ACHN (cell line): ENCODE measurements at regions not wholly inside any gene's neighbourhood (a gene's known extent, or its start where the extent isn't known, plus 50 kb on each side); places are given as distances from the start of the nearest gene placed in this dataset.
"Not testable (repeated sequence)": the region's sequence is repeated elsewhere in the genome, so short reads cannot be mapped to it uniquely, and the experiment has no call there.

ENCODE experiments used
- DNase-seq: peaks from one replicate; pipeline ENCODE4 v3.0.0-alpha.2; 2015
- in situ Hi-C: cut with HindIII; loops from 2 replicates; pipeline ENCODE4 v1.10.0; 2017; ENCODE audit warnings: low sequenced_read_pairs, low pct_ligation_motif_present, low pct_unique_long_range_greater_than_20kb

DNA sequence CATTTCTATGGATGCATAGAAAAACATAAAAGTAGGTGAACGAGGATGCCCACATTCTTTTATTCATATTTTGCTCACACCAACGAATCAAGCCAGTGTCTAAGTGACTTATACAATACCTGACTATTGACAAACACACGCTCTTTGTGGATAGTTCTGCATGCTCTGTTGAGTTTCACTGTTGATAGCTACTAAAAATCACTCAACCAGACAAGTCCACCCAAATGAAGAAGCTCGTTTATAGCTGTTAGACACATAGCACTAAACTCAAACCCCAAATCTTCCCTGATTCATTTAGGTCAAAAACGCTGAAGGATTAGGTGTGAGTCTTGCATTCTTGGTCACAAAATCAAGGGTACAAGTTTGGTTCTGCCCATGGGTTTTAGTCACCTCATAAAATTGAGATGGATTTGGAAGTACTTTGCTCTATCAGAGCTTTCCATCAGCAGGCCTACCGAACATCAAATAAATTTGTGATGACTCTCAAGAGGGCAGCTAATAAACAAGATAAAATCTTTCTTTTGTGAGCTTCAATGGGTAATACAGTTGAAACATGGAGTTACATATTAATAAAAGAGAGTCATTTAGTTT lies 92.7 kb upstream of the ETAA1 start:
- in situ Hi-C loops: no loop called here

DNA sequence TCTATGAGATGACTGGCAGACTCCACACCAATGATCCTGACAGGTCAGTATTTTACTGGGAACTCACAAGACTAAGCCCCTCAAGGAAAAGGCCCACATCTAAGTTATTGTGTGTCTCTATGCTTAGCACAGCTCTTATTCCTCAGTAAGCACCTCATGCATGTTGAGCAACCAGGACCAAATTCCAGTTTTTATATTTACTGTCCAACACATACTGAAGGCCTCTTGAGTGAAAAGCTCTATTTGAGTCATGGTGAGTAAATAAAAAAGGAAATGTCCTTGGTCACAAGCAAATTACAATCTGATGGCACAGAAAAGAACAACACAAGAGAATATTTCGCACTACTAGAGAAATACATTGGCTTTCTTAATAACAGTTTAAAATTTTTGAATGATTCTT lies 87.9 kb upstream of the ETAA1 start:
- no peak for DNase-seq
- in situ Hi-C loops: no loop called here

More for the DNA sequence above, 92.7 kb upstream of the ETAA1 start:
- no peak for DNase-seq

DNA sequence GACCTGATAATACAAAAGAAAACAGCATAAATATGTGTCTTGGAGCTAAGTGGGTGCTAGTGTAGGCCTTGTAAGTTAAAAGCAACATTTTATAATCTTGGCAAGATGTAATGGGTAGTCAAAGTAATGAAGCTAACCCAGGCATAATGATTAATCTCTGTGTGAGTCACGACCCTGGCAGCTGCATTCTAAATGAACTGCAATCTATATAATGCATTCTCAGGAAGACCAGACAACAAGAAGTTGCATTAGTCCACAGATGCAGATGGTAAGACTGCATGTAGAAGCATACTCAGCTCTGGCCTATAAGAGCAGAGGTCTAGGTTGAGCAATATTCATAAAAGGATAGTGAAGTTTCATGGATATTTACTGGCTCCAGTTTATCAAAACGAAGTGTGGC lies 85.6 kb upstream of the ETAA1 start:
- peak; percentile 50 for DNase-seq
- in situ Hi-C loops: no loop called here

DNA sequence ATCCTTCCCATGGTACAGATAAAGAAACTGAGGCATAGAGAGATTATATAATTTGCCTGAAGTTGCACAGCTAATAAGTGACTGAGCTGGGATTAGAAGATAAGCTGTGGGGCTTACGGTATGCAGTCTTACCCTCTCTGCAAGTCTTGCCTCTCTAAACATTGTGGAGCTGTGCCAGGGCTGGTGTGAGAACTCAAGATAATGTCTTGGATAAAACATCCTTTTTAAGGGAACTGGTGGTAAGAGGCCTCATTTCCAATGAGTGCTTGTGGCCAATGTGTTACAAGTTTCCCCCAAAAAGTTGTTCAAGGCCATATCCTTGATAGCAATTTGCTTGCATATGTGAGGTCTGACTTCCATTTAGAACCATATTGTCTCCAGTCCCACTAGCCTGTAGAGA lies 84.3 kb upstream of the ETAA1 start:
- in situ Hi-C loops: no loop called here
- DNase-seq: no peak

DNA sequence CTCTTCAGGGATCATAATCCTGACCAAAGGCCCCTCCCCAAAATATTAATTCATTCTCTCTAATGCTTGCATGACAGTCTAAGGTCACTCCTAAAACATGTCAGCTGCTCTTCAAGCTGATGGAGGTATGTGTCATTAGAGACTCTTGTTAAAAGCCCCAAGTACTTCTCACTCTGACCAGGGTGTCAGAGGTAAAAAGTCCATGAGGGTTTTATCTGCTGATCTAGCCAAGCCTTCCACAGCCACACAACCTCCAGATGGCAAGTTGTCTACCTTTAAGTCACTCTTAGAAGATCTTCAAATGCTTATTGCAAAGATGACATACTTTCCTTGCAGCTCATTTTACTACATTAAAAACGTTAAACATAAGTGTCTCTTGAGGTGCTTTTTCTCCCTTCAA lies 83.6 kb upstream of the ETAA1 start:
- in situ Hi-C loops: no loop called here

DNA sequence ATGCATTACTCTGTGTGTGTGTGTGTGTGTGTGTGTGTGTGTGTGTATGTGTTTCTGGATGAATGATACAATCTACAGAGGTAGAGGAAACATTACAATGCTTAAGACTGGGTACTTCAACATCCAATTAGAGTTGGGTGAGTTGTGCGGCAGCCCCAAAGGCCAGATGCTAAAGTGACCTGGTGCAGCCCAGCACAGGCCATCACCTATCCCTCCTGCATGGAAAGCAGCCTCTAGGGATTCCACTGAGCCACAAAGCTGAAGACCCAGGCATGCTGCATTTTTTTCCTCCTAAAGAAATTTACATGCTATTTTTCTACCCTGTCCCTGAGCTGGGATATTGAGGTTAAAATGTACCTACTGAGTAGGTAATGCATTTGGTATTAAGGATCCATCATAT lies 79.1 kb upstream of the ETAA1 start:
- in situ Hi-C loops: no loop called here
- DNase-seq: no peak

More for the DNA sequence above, 83.6 kb upstream of the ETAA1 start:
- no peak for DNase-seq

DNA sequence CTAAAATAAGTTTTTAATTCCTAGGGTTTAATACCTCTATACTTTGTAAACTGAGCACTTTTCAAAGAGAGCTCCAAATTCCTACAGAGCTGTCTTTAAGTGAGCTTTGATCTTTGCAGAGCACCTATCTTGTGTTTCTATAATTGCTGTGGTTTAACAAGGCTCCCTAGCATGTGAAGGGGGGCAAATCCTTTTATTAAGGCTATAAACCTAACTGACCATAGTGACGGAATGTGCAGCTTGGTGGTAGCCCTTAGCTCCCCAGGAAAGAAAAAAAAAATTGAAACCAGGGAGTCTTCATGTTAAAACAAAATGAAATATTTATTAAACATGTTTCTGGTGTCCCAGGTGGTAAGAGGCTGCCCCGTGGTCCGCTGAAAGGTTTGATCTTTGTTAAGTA lies 78.6 kb upstream of the ETAA1 start:
- in situ Hi-C loops: no loop called here
- no peak for DNase-seq

DNA sequence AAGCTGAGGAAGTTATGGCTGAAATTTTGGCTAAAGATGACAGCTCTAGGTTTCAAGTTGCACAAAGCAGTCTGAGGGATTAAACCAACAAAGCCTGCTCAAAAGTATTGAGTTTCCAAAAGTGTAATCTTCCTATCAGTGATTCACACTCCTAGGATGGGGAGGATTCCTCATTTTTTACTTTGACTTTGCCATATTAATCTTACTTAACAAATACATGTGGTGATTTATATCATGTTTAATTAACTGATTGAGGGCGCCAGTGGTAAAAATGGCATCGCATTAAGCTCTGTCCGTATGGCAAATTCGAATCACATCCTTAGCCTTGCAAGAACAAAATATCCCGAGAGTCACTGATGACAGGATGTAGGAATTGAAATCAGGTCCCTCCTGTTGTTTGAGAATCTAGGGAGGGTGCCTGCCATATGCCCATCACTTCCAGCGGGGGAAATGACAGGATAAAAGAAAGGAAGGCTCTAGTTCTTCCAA lies 78.1 kb upstream of the ETAA1 start:
- in situ Hi-C loops: no loop called here
- DNase-seq: no peak

DNA sequence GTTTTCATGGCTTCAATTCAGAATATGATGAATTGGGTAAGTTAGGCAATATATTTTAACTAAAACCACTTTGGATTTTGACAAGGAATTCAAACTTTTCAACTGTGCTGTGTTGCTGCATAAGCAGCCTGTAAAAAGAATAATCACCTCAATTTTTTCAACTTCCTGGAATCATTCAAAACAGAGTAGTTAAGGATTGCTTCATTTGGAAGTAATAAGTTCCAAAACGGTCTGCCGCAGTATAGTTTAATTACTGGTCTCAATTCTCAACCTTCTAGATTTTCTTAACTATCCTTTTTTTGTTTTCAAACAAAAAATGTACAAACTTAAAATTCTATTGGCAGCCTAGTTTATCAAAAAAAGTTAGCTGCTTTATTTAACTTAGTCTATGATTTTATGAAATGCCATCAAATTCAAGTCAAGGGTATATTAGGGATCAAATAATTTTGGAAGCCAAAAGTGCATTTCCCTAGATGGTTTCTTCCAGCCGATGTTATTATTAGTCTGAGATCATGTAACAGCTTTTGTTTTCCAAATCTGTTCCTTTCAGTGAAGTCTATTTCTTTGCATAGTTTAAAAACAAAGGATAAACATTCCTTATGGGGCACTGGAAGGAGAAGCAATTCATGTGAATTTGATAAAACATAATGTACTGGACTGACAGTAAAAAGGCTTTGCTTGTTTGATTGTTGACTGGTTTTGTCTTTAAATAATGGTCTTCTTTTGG lies 76.1 kb upstream of the ETAA1 start:
- in situ Hi-C loops: no loop called here
- no peak for DNase-seq

DNA sequence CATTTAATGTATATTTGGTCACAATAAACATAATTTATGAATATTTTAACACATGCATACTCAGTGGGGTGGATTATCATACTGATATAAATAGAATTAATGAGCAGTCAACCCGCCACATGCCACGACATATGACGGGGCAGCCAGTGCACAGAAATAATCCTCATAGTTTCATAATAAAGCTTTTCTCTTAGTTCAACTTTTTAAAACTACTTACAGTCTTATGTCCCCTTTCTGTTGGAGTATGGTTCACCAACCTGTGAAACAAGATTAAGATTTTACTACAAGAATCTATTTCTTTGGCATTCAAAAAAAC lies 75.6 kb upstream of the ETAA1 start:
- DNase-seq: no peak
- in situ Hi-C loops: no loop called here

DNA sequence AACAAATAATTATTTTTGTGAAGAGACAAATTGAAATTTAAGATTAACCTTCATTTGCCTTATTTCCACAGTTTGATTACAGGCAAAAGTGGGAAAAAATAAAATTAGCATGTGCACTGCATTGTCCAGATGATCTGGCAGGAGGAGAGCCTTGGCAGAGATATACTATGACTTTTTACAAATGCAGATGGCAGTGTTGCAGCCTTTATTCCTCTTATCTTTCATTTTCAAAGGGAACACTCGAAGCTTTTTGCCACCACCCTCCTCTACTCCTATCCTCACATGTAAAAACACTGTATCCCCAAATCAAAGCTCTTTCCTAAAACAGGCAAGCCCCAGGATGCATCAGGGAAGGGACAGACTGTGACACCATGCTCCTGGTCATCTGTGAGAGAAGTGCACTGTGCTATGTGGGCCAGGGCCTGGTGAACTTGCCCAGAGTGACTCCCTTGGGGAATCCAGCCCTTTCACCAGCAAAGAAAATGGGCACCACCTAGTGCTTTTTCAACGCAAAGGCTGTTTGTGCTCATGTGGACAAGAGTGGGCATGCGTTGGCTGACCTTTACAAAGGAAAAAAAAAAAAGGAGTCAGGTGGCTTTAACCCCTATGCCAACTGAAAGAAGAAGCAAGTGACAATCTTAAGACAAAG lies 74.7 kb upstream of the ETAA1 start:
- DNase-seq: peak; percentile 89
- in situ Hi-C loops: no loop called here

DNA sequence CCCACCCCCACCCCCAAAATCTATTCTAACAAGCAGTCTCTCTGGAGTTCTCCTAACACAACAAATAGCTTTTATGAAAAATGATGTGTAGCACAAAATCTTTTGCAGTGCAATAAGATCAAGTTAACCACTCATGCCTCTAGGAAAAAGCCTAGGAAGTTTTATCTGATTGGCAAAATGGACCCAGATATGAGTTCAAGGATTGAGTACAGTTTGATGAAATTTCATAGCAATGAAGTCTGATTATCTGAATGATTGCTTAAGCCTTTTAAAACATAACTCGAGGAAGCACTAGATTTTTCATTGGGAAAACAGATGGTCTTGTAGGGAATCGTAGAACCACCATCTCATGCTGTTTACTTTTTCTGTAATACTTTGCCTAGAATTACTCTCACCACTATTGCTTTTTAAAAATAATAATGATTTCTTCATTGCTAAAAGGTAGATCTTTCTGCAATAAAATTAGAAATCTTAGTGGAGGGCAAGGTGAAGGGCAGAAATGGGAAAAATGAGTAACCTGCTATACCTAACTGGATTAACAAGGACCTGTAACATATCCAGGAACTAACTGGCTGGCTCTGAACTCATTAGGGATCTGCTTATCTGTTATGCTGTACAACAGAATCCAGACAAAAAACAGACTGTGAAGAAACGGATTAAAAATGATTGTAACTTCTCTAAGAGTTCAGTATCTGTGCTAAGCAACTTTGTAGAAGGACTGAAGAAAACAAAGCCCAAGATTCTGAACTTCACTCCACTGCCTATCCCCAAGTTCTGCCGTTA lies 73.7 kb upstream of the ETAA1 start:
- in situ Hi-C loops: no loop called here

DNA sequence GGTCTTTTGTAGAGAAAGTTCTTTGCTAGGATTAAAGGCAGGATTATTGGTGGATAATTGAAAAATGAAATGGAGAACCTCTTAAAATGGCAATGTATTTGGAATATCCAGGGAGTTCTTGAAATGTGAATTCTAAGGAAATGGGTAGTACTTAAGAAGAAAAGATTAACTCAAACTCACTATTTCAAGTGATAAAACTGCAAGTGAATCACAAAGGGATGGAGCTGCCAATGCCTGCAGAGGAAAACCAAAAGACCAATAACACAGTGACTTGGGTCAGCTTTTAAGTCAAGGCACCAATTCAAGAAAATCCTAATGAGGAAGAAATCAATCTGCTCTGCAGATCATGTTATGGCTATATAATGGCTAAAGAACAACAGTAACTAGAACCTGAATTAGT lies 67.6 kb upstream of the ETAA1 start:
- DNase-seq: no peak
- in situ Hi-C loops: no loop called here

More for the DNA sequence above, 73.7 kb upstream of the ETAA1 start:
- DNase-seq: no peak

DNA sequence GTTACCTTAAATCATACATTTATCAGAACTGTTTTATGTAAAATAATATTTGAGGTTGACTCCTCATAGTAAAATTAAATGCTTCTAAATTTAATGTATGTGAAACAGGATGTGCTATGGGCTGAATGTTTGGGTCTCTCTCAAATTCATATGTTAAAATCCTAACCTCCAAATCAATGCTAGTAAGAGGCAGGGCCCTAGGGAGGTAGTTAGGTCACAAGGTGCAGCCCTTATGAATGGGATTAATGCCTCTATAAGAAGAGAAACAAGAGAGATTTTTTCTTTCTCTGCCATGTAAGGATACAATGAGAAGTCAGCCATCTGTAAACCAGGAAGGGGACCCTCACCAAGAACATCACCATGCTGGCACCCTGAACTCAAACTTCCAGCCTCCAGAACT lies 67.2 kb upstream of the ETAA1 start:
- no peak for DNase-seq
- in situ Hi-C loops: no loop called here

DNA sequence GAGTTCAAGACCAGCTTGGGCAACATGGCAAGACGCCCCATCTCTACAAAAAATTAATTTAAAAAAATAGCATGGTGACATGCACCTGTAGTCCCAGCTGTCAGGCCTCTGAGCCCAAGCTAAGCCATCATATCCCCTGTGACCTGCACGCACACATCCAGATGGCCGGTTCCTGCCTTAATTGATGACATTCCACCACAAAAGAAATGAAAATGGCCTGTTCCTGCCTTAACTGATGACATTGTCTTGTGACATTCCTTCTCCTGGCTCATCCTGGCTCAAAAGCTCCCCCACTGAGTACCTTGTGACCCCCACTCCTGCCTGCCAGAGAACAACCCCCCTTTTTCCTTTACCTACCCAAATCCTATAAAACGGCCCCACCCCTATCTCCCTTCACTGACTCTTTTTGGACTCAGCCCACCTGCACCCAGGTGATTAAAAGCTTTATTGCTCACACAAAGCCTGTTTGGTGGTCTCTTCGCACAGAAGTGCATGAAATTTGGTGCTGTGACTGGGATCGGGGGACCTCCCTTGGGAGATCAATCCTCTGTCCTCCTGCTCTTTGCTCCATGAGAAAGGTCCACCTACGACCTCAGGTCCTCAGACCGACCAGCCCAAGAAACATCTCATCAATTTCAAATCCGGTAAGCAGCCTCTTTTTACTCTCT lies 65.6 kb upstream of the ETAA1 start:
- DNase-seq, in situ Hi-C loops: not testable (repeated sequence)

DNA sequence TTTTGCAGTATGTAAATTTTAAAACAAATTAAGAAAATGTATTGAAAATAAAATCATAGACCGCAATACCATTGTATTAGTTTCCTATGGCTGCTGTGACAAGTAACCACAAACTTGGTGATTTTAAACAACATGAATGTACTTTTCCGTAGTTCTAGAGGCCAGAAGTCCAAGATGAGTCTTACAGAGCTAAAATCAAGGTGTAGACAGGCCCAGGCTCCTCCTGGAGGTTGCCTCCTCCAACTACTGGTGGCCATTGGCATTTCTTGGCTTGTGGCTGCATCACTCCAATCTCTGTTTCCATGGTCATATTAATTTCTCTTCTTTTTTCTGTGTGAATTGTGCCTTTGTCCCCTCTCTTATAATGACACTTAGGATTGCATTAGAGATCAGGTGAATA lies 59.2 kb upstream of the ETAA1 start:
- no peak for DNase-seq
- in situ Hi-C loops: no loop called here

DNA sequence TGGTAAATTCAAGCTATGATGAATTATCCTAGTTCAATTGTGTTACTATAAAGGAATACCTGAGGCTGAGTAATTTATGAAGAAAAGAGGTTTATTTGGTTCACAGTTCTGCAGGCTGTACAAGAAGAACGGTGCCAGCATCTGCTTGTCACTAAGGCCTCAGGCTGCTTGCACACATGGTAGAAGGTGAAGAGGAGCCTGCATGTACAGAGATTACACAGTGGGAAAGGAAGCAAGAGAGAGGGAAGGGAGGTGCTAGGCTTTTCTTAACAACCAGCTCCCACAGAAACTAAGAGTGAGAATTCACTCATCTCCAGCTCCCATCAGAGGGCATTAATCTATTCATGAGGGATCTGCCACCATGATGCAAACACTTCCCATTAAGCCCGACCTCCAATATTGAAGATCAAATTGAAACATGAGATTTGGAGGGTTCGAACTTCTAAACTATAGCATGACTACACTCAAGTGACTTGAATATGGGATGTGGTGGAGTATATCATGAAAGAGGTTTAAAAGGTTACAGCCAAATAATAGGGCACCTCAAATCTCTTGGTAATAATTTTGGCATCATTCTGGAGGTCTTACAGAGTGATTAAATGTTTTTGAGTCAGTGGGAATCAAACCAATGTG lies 58.4 kb upstream of the ETAA1 start:
- DNase-seq: no peak
- in situ Hi-C loops: no loop called here

DNA sequence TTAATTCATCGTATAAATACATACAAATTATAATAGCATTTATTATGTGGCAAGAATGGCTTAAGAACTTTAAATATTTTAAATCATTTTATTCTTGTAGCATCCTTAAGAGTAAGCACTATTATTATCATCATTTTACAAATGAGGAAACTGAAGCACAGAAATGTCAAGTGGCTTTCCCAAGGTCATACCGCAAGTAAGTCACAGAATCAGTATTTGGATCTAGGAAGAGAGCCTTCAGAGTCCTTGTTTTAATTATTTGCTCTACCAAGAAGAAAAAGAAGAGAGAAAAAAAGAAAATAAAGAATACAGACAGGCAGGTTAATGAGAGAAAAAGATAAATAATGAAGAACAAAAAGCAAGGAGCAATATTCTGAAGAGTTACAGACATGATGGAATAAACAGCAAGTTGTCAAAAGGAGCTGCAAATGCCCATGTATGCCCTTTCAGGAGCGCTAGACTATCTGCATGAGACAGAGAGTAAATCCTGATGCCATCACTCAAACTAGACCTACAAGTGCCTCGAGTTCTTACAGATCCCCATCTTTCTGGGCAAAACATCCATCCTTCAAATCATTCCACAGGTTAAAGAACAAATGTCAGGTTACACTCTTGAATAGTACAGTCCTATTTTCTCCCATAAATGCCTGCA lies 57.8 kb upstream of the ETAA1 start:
- DNase-seq: no peak
- in situ Hi-C loops: no loop called here
